ENCODE measurements at regions not wholly inside any gene's neighbourhood (a gene's known extent, or its start where the extent isn't known, plus 50 kb on each side); places are given as distances from the start of the nearest gene placed in this dataset.

- no peak for TF ChIP-seq CTCF (conservative IDR thresholded peaks at IDR 0.05; ENCODE audit: low read length)
- no peak for TF ChIP-seq EZH2phosphoT487 (IDR thresholded peaks at IDR 0.05; ENCODE audit: borderline replicate concordance, low read depth, low read length)
These were observed 459.1 kb upstream of the MDFIC2 start for GRCh38 chr3:70771426-70772147.

Data from OCI-LY7 (cell line).